Thoracic aorta (tissue), 2 donors: ENCODE measurements at regions not wholly inside any gene's neighbourhood (a gene's known extent, or its start where the extent isn't known, plus 50 kb on each side); places are given as distances from the start of the nearest gene placed in this dataset.

Experiments
- ATAC-seq: fragments of 150-250 bp; one replicate; pipeline ENCODE4 v1.8.0; 2017; ENCODE audit warnings: low read depth; ENCODE audit not compliant: insufficient number of reproducible peaks, low FRiP score
- DNase-seq: peaks from one replicate; pipeline ENCODE4 v3.0.0-alpha.2; 2020; ENCODE audit warnings: low spot score
- H3K27ac ChIP-seq, 2 donors: fragments of 200-600 bp; sonication (generic); 1 replicate in 1 of 2; 2 replicates in 1 of 2; pipeline ENCODE4 v1.5.1; 2016; ENCODE audit warnings: mild to moderate bottlenecking in 2 of 2, moderate library complexity in 2 of 2
- H3K27me3 ChIP-seq: fragments of 200-600 bp; sonication (generic); replicated peaks from 2 replicates; pipeline ENCODE4 v1.6.0; 2016; ENCODE audit warnings: mild to moderate bottlenecking; ENCODE audit not compliant: insufficient read depth
- H3K36me3 ChIP-seq: fragments of 200-600 bp; sonication (generic); one replicate; pipeline ENCODE4 v1.5.1; 2016
- H3K4me1 ChIP-seq, 2 donors: fragments of 200-600 bp; sonication (generic); 1 replicate in 1 of 2; 2 replicates in 1 of 2; pipeline versions ENCODE4 v1.5.1 to v1.6.0; 2016; ENCODE audit warnings: low read depth in 2 of 2, mild to moderate bottlenecking in 1 of 2; ENCODE audit not compliant: control insufficient read depth in 1 of 2
- H3K4me3 ChIP-seq: fragments of 200-600 bp; sonication (generic); 2 replicates; pipeline ENCODE4 v1.5.1; 2016; ENCODE audit warnings: mild to moderate bottlenecking
- H3K9me3 ChIP-seq: fragments of 200-600 bp; sonication (generic); 2 replicates; pipeline ENCODE4 v1.5.1; 2016
- TF ChIP-seq, protein P1 (sequence below): fragments of 200-600 bp; sonication (generic); IDR thresholded peaks from one replicate; pipeline ENCODE4 v1.5.1; 2019; ENCODE audit warnings: antibody characterized with exemption

DNA sequence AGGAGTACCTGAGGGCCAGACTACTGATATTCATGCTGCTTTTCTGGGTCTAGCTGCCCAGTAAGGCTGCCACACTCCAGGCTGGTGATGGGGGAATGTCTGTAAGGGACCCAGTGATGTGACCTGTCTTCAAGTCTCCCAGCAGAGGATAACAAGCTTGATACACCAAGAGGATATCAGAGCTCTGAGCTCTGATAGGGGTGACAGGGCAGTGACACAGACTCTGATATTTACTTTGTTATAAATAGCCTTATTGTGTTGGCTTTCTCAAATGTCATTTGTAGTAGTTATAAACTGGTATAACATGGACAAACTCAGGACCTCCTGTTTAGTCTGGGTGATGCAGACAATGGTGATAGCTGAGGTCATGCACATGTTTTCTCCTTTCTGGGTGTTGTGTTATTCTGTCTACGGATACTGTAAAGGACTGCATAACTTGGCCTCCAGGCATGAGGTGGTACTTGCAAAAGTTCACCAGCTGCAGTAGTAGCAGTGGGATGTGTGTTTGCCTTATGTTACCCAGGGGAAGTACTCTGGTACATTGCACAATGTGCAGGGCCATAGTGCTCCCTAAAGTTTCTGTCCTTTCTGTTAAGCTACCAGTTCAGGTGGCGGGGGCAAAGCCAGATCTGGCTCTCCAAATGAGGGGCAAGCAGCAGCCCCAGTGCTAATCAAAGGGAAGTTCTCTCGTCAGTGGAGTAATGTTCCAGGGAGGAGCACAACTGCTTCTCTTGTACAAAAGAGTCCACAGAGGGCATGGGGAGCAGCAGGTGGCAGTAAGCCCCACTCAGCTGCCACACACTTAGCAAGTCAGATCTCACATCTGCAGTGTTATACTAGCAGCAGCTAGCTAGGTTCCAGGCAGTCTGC is 812.2 kb downstream of the JRKL start:
- DNase-seq = no peak
- H3K36me3 ChIP-seq = no peaks in the 10 kb centered on the region

DNA sequence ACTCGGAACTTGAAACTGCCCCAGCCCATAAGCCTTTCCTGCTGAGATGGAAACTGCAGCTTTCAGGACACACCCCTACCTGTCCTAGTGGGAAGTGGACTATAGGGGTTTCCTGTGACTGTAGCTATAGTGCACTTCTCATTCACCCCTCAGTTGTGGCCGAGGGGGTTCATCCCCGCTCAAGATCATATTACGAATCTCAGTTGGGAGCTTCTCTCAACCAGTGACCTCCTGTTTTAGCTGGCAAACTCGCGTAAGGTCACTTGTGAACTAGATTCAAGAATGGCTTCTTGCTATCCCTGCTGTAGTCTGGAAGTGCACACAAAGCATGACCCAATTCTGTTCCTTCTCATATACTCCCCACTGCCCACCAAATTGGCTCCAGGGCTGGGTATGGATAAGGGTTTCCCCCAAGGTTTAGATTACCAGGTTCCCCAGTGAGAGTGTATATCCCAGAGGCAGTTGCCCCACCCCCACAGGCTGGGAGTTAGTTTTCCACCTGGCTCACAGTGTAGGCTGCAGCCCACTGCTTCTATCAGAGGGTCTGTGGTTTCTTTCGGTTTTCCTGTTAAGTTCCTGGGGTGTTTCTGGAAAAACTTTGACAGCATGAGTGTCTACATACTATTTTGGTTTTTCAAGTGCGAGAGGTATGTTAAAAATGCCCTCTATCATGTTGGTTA is 812.9 kb downstream of the JRKL start:
- DNase-seq = no peak
- Histone ChIP-seq H3K27me3 (no peaks in the 10 kb centered on the region), H3K4me3 (no peak overlapping the region), H3K36me3 (no peaks in the 10 kb centered on the region), H3K27ac (no peak overlapping the region), H3K9me3 (no peaks in the 10 kb centered on the region), H3K4me1 (no peaks in the 10 kb centered on the region)
- TF ChIP-seq, protein P1, sequence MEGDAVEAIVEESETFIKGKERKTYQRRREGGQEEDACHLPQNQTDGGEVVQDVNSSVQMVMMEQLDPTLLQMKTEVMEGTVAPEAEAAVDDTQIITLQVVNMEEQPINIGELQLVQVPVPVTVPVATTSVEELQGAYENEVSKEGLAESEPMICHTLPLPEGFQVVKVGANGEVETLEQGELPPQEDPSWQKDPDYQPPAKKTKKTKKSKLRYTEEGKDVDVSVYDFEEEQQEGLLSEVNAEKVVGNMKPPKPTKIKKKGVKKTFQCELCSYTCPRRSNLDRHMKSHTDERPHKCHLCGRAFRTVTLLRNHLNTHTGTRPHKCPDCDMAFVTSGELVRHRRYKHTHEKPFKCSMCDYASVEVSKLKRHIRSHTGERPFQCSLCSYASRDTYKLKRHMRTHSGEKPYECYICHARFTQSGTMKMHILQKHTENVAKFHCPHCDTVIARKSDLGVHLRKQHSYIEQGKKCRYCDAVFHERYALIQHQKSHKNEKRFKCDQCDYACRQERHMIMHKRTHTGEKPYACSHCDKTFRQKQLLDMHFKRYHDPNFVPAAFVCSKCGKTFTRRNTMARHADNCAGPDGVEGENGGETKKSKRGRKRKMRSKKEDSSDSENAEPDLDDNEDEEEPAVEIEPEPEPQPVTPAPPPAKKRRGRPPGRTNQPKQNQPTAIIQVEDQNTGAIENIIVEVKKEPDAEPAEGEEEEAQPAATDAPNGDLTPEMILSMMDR = no peak
- ATAC-seq = no peak

More for the DNA sequence above, 812.2 kb downstream of the JRKL start:
- Histone ChIP-seq H3K9me3 (no peaks in the 10 kb centered on the region), H3K4me1 (no peaks in the 10 kb centered on the region), H3K27ac (no peak overlapping the region), H3K4me3 (no peak overlapping the region), H3K27me3 (no peaks in the 10 kb centered on the region)
- TF ChIP-seq, protein P1 = no peak
- ATAC-seq = no peak

DNA sequence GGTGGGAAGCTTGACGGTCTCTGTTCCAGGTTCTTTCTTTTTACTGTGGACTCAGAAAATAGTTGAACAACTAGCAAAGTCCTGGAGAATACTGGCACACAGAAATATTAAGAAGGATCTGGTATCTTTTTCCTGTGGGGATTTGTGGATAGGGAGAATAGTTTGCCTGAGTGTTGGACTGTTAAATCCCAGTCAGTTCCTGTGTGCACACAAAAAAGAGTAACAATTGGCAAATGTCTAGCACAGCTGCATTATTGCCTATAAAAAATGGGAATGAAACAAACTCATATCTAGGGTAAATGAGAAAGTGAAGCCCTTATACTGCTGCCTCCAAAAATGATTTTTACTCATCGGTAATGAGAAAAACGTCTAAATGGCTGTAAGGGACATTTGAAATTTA is 828.2 kb downstream of the JRKL start:
- H3K9me3 ChIP-seq = no peaks in the 10 kb centered on the region
- H3K36me3 ChIP-seq = no peaks in the 10 kb centered on the region
- DNase-seq = no peak
- no peaks in the 10 kb centered on the region for H3K4me1 ChIP-seq
- TF ChIP-seq, protein P1 = no peak
- no peak overlapping the region for H3K4me3 ChIP-seq
- ATAC-seq = no peak
- H3K27me3 ChIP-seq = no peaks in the 10 kb centered on the region
- H3K27ac ChIP-seq = no peak overlapping the region

DNA sequence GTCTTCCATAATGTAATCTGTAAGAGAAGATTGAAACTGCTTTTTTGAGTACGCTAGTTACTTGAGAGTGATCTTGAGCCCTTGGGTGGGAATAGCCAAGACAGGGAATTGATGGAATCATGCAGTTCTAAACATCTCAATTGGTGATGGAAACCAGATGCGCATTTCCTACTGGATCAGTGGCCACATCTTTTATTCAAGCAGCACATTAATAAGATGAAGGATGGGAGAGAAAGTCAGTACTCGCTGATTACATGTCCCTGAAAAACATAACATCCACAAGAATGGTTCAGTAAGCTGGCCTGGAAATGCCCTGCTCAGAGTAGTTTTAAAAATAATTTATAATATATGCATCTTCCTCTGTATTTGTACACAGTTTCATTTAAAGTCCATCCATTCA is 833.8 kb downstream of the JRKL start:
- DNase-seq = no peak
- TF ChIP-seq, protein P1 = no peak
- no peak overlapping the region for H3K4me3 ChIP-seq
- no peaks in the 10 kb centered on the region for H3K36me3 ChIP-seq
- no peaks in the 10 kb centered on the region for H3K27me3 ChIP-seq
- no peaks in the 10 kb centered on the region for H3K4me1 ChIP-seq
- no peak overlapping the region for H3K27ac ChIP-seq
- ATAC-seq = no peak
- no peaks in the 10 kb centered on the region for H3K9me3 ChIP-seq

DNA sequence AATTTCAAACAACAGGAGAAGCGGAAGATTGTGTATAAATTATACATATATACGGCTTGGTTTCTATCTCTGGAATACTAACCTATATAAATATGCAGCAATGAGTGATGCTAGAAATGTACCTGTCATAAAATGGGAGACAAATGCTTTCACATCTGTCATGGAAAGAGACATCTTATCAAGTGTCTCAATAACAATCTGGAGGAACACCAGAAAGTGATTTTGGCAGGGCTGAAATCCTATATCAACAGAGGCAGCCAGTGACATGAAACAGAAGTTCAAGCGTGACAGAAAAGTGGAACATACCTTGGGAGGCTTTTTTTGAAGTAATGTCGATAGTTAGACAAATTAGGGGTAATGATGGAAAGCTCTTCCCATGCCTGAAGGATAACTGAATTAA is 834.6 kb downstream of the JRKL start:
- TF ChIP-seq, protein P1 = no peak
- no peaks in the 10 kb centered on the region for H3K27me3 ChIP-seq
- DNase-seq (no peak), ATAC-seq (no peak)
- no peaks in the 10 kb centered on the region for H3K4me1 ChIP-seq
- H3K4me3 ChIP-seq = no peak overlapping the region
- no peaks in the 10 kb centered on the region for H3K36me3 ChIP-seq
- H3K27ac ChIP-seq = no peak overlapping the region
- H3K9me3 ChIP-seq = no peaks in the 10 kb centered on the region
